RWPE2 (cell line): ENCODE measurements at regions not wholly inside any gene's neighbourhood (a gene's known extent, or its start where the extent isn't known, plus 50 kb on each side); places are given as distances from the start of the nearest gene placed in this dataset.

ENCODE experiments used
- ATAC-seq: fragments of 200-7000 bp; cut with Tn5 transposase; 3 replicates; pipeline ENCODE4 v1.9.1; 2021; ENCODE audit warnings: low read depth
- DNase-seq: peaks from one replicate; pipeline ENCODE4 v3.0.0-alpha.2; 2020; ENCODE audit warnings: low spot score
- H3K27ac ChIP-seq: fragments of 450-650 bp; 2 replicates; pipeline ENCODE4 v1.5.1; 2017; ENCODE audit warnings: mild to moderate bottlenecking; ENCODE audit not compliant: poor library complexity, severe bottlenecking
- H3K27me3 ChIP-seq: fragments of 250-450 bp; sonication (Bioruptor Pico); 2 replicates; pipeline ENCODE4 v1.5.1; 2021; ENCODE audit warnings: mild to moderate bottlenecking, moderate library complexity; ENCODE audit not compliant: insufficient read depth, poor library complexity, severe bottlenecking
- H3K36me3 ChIP-seq: fragments of 250-450 bp; sonication (Bioruptor Pico); 2 replicates; pipeline ENCODE4 v1.5.1; 2020; ENCODE audit warnings: low read depth, mild to moderate bottlenecking, moderate library complexity
- H3K4me1 ChIP-seq: fragments of 250-450 bp; sonication (Bioruptor Pico); 2 replicates; pipeline ENCODE4 v1.5.1; 2021; ENCODE audit warnings: mild to moderate bottlenecking, moderate library complexity; ENCODE audit not compliant: insufficient read depth, poor library complexity, severe bottlenecking
- H3K4me3 ChIP-seq: fragments of 250-450 bp; sonication (Bioruptor Pico); 2 replicates; pipeline ENCODE4 v1.5.1; 2021; ENCODE audit warnings: mild to moderate bottlenecking, moderate library complexity; ENCODE audit not compliant: severe bottlenecking
- H3K9me3 ChIP-seq: fragments of 250-450 bp; sonication (Bioruptor Pico); 2 replicates; pipeline ENCODE4 v1.5.1; 2021; ENCODE audit warnings: mild to moderate bottlenecking, moderate library complexity; ENCODE audit not compliant: severe bottlenecking
- TF ChIP-seq, protein P1 (sequence below): fragments of 450-650 bp; IDR thresholded peaks from one replicate; pipeline ENCODE4 v1.5.1; 2017; ENCODE audit warnings: mild to moderate bottlenecking, moderate library complexity; ENCODE audit not compliant: poor library complexity, severe bottlenecking

DNA sequence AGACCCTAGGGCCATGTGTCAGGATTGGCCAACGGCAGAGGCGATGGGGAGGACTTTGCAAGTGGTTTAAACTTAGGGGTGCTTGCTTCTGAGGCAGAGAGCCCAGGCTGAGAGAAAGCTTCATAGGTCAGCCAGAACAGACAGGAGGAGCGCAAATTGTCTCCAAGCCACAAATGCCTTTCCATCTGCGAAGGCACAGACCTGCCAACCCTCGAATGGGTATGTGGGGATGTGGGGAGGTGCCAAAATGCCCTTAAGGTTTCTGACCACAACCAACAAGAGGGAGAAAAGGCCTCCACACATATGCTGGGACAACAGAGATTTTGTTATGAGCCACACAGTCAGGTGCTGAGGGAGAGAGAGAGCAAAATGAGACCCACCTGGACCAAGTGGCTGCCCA, 283.6 kb downstream of the CYP26B1 start:
- Histone ChIP-seq H3K4me3 (no peak overlapping the region), H3K36me3 (no peaks in the 10 kb centered on the region), H3K27me3 (no peaks in the 10 kb centered on the region), H3K27ac (no peak overlapping the region), H3K9me3 (no peaks in the 10 kb centered on the region), H3K4me1 (no peaks in the 10 kb centered on the region)
- DNase-seq: no peak
- ATAC-seq: no peak
- TF ChIP-seq, protein P1, sequence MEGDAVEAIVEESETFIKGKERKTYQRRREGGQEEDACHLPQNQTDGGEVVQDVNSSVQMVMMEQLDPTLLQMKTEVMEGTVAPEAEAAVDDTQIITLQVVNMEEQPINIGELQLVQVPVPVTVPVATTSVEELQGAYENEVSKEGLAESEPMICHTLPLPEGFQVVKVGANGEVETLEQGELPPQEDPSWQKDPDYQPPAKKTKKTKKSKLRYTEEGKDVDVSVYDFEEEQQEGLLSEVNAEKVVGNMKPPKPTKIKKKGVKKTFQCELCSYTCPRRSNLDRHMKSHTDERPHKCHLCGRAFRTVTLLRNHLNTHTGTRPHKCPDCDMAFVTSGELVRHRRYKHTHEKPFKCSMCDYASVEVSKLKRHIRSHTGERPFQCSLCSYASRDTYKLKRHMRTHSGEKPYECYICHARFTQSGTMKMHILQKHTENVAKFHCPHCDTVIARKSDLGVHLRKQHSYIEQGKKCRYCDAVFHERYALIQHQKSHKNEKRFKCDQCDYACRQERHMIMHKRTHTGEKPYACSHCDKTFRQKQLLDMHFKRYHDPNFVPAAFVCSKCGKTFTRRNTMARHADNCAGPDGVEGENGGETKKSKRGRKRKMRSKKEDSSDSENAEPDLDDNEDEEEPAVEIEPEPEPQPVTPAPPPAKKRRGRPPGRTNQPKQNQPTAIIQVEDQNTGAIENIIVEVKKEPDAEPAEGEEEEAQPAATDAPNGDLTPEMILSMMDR: no peak

DNA sequence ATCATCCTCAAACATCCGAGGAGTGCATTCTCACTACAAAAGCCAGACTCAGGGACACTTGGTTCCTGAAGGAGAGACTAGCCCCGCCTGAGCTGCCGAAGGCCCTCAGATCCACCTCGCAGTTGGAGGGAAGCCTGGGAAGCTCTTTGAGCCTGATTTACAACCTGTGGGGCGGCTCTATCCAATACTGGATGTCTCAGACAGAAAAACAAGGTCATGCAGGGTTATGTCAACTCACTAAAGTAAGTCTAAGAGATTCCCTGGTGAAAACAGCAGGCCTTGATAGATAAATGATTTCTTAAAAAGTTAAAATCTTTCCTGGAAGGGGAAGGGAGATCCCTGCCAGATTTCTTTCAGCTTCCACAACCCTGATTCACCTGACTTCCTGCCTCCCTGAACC, 284.3 kb downstream of the CYP26B1 start:
- Histone ChIP-seq H3K4me3 (no peak overlapping the region), H3K4me1 (no peaks in the 10 kb centered on the region), H3K27me3 (no peaks in the 10 kb centered on the region), H3K9me3 (no peaks in the 10 kb centered on the region), H3K36me3 (no peaks in the 10 kb centered on the region), H3K27ac (no peak overlapping the region)
- TF ChIP-seq, protein P1: no peak
- DNase-seq (no peak), ATAC-seq (no peak)

DNA sequence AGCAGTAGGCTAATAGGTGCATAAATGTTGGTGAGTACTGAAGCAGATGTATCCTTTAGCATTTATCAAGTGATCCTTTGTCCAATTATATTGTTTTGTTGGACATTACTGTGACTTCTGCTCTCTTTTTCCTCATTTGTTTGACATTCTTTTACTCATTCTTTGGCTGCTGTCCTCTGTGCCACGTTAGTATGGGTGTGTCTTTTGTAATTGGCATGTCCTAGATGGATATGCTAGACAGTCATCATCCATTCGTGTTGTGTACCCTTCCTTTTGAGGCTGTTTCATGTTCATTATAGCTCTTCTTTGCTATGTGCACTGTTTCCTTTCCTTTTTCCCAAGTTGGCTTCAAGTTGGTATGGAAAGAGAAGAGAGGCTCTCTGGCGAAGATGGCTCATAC, 284.7 kb downstream of the CYP26B1 start:
- no peak overlapping the region for H3K4me3 ChIP-seq
- H3K27me3 ChIP-seq: no peaks in the 10 kb centered on the region
- ATAC-seq: no peak
- TF ChIP-seq, protein P1: no peak
- no peaks in the 10 kb centered on the region for H3K4me1 ChIP-seq
- no peak for DNase-seq
- no peaks in the 10 kb centered on the region for H3K36me3 ChIP-seq
- H3K27ac ChIP-seq: no peak overlapping the region
- no peaks in the 10 kb centered on the region for H3K9me3 ChIP-seq

DNA sequence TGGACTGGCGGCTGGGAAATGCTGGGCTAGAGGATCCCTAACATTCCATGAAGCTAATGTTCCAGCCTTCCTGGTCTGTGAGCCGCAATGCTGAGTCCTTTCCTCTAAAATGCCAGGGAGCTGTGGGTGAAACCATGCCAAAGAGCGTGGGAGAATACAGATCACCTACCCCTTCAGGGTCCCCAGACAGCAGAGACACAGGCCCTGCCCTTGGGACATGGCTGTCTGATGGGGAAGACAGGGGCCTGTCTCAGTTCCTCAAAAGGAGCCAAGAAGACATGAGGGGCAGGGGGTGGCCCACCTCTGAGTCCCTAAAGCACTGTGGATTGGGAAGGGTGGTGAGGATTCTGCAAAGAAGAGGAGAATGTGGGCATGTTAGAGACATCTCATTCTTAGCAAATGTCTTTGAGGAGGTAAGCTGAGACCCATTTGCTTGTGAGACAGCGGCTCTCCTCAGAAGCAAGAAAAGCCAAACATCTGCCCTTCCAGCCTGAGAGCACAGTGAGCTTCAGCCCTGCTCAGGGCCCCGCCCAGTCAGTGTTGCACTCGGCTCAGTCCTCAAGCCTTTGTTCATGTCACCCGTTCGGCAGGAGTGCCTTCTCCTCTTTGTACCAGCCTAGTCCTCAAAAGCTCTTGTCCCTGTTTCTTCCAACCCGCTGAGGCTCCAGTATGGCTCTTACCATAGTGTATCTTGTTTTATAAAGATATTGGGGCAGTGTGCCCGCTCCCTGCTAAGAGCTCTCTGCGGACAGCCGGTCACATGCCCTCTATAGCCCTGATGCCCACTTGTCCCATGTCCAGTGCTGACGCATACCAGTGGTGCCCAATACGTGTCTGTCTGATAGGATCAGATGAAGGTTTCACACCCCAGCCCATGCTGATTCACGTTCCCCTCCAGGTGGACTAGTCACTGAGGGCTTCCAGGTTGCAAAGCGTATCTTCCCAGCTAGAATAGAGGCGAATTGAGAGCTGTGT, 286.2 kb downstream of the CYP26B1 start:
- Histone ChIP-seq H3K9me3 (no peaks in the 10 kb centered on the region), H3K36me3 (no peaks in the 10 kb centered on the region), H3K4me3 (no peak overlapping the region), H3K4me1 (no peaks in the 10 kb centered on the region), H3K27ac (no peak overlapping the region), H3K27me3 (no peaks in the 10 kb centered on the region)
- TF ChIP-seq, protein P1: no peak
- DNase-seq: no peak
- ATAC-seq: no peak

DNA sequence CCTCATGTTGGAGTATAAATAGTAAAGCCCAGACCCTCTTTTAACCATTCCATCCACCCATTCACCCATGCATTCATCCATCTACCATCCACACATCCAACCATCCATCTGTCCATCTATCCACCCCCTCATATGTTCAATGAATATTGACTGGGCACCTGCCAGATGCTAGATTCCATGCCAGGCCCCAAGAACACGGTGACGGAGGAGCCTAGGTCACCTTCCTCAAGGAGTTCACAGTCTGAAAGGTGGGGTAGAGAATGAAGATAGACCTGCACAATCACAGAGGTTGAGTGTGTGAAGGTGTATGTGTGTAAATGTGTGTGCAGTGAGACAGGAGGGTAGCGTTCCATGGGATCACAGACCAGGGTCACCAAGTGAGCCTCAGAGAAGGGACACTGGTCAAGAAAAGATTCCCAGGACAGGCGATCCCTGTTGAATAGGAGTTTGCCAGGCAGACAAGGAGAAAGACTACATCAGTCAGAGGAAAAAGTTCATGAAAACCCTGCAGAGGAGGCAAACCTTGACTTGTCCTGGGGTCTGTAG, 287.2 kb downstream of the CYP26B1 start:
- no peak for ATAC-seq
- Histone ChIP-seq H3K9me3 (no peaks in the 10 kb centered on the region), H3K27me3 (no peaks in the 10 kb centered on the region), H3K4me1 (no peaks in the 10 kb centered on the region), H3K27ac (no peak overlapping the region), H3K4me3 (no peak overlapping the region), H3K36me3 (no peaks in the 10 kb centered on the region)
- no peak for DNase-seq
- TF ChIP-seq, protein P1: no peak
